Liver (tissue), 8 donors: ENCODE measurements at regions not wholly inside any gene's neighbourhood (a gene's known extent, or its start where the extent isn't known, plus 50 kb on each side); places are given as distances from the start of the nearest gene placed in this dataset.

Source experiments
- DNase-seq: peaks from one replicate; pipeline ENCODE4 v3.0.0-alpha.2; 2017; ENCODE audit warnings: low spot score
- H3K27ac ChIP-seq, 2 donors: one replicate each; pipeline ENCODE4 v1.7.0; 2013; ENCODE audit warnings: inconsistent platforms in 2 of 2, low read length in 2 of 2, control low read depth in 1 of 2, low read depth in 1 of 2, mild to moderate bottlenecking in 1 of 2
- H3K27me3 ChIP-seq, 4 donors: one replicate each; pipeline versions ENCODE4 v1.6.1 to v1.7.0; 2013; ENCODE audit warnings: low read length in 3 of 4, inconsistent platforms in 1 of 4, mild to moderate bottlenecking in 1 of 4, moderate library complexity in 1 of 4; ENCODE audit not compliant: control insufficient read depth in 4 of 4, insufficient read depth in 4 of 4
- H3K36me3 ChIP-seq, 4 donors: one replicate each; pipeline versions ENCODE4 v1.6.1 to v1.7.0; 2013; ENCODE audit warnings: low read length in 3 of 4, mild to moderate bottlenecking in 3 of 4, low read depth in 1 of 4, moderate library complexity in 1 of 4; ENCODE audit not compliant: control insufficient read depth in 4 of 4, insufficient read depth in 3 of 4
- H3K4me1 ChIP-seq, 4 donors: one replicate each; pipeline versions ENCODE4 v1.6.1 to v1.7.0; 2013; ENCODE audit warnings: low read length in 3 of 4, mild to moderate bottlenecking in 3 of 4, moderate library complexity in 1 of 4; ENCODE audit not compliant: control insufficient read depth in 4 of 4, insufficient read depth in 4 of 4
- H3K4me3 ChIP-seq, 3 donors: one replicate each; pipeline versions ENCODE4 v1.6.1 to v1.7.0; 2013; ENCODE audit warnings: low read length in 3 of 3, control low read depth in 1 of 3, low read depth in 1 of 3, mild to moderate bottlenecking in 1 of 3
- H3K9ac ChIP-seq, 2 donors: one replicate each; pipeline ENCODE4 v1.7.0; 2013; ENCODE audit warnings: low read length in 2 of 2, mild to moderate bottlenecking in 2 of 2, moderate library complexity in 2 of 2, control low read depth in 1 of 2, low read depth in 1 of 2
- H3K9me3 ChIP-seq, 4 donors: one replicate each; pipeline versions ENCODE4 v1.6.1 to v1.7.0; 2013; ENCODE audit warnings: low read length in 3 of 4; ENCODE audit not compliant: control insufficient read depth in 4 of 4
- ATF3 ChIP-seq: IDR thresholded peaks from 2 replicates; pipeline ENCODE4 v1.6.1; 2016; ENCODE audit warnings: antibody characterized with exemption
- CTCF ChIP-seq: fragments of 150-350 bp; IDR thresholded peaks from 2 replicates; pipeline ENCODE4 v1.5.1; 2017; ENCODE audit warnings: improper control_type of control experiment, low read depth, low read length; ENCODE audit not compliant: missing input control
- EGR1 ChIP-seq, 2 donors: IDR thresholded peaks; 2 replicates each; pipeline ENCODE4 v1.6.1; 2016 to 2018; ENCODE audit warnings: antibody characterized with exemption in 2 of 2, low read depth in 2 of 2
- FOXA1 ChIP-seq: IDR thresholded peaks from 2 replicates; pipeline ENCODE4 v1.6.1; 2016; ENCODE audit warnings: antibody characterized with exemption
- FOXA2 ChIP-seq: IDR thresholded peaks from 2 replicates; pipeline ENCODE4 v1.6.1; 2016; ENCODE audit warnings: antibody characterized with exemption
- GABPA ChIP-seq, 2 donors: IDR thresholded peaks in 1 of 2; conservative IDR thresholded peaks in 1 of 2; 2 replicates each; pipeline ENCODE4 v1.6.1; 2016; ENCODE audit warnings: antibody characterized with exemption in 2 of 2, mild to moderate bottlenecking in 1 of 2, moderate library complexity in 1 of 2
- HNF4A ChIP-seq, 2 donors: conservative IDR thresholded peaks; 2 replicates each; pipeline ENCODE4 v1.6.1; 2016; ENCODE audit warnings: antibody characterized with exemption in 2 of 2, mild to moderate bottlenecking in 2 of 2
- HNF4G ChIP-seq: IDR thresholded peaks from 2 replicates; pipeline ENCODE4 v1.6.1; 2016; ENCODE audit warnings: antibody characterized with exemption
- JUND ChIP-seq, 2 donors: IDR thresholded peaks; 2 replicates each; pipeline ENCODE4 v1.6.1; 2016; ENCODE audit warnings: antibody characterized with exemption in 2 of 2
- MAX ChIP-seq: IDR thresholded peaks from 2 replicates; pipeline ENCODE4 v1.6.1; 2016; ENCODE audit warnings: antibody characterized with exemption
- NR2F2 ChIP-seq: IDR thresholded peaks from 2 replicates; pipeline ENCODE4 v1.6.1; 2016; ENCODE audit warnings: antibody characterized with exemption
- RAD21 ChIP-seq, 2 donors: IDR thresholded peaks; 2 replicates each; pipeline ENCODE4 v1.6.1; 2016; ENCODE audit warnings: antibody characterized with exemption in 2 of 2, mild to moderate bottlenecking in 2 of 2
- REST ChIP-seq: IDR thresholded peaks from 2 replicates; pipeline ENCODE4 v1.6.1; 2016; ENCODE audit warnings: antibody characterized with exemption, mild to moderate bottlenecking
- RXRA ChIP-seq, 2 donors: IDR thresholded peaks; 2 replicates each; pipeline ENCODE4 v1.6.1; 2017 to 2018; ENCODE audit warnings: antibody characterized with exemption in 2 of 2, mild to moderate bottlenecking in 1 of 2
- SP1 ChIP-seq: IDR thresholded peaks from 2 replicates; pipeline ENCODE4 v1.6.1; 2018; ENCODE audit warnings: antibody characterized with exemption, mild to moderate bottlenecking
- TAF1 ChIP-seq: conservative IDR thresholded peaks from 2 replicates; pipeline ENCODE4 v1.6.1; 2016; ENCODE audit warnings: antibody characterized with exemption, mild to moderate bottlenecking
- YY1 ChIP-seq: IDR thresholded peaks from 2 replicates; pipeline ENCODE4 v1.6.1; 2016; ENCODE audit warnings: antibody characterized with exemption, mild to moderate bottlenecking
- ZBTB33 ChIP-seq: IDR thresholded peaks from 2 replicates; pipeline ENCODE4 v1.6.1; 2016; ENCODE audit warnings: antibody characterized with exemption
- WGBS: extraction: QIAGEN DNeasy Blood & Tissue Kit; methylation state at CpG from one replicate; pipeline ENCODE4 v1.1.7; 2013; 5-methylcytosine and 5-hydroxymethylcytosine counted together
- donor health status: healthy.
- donor health status: healthy.
- donor health status: healthy.
- donor health status: healthy.
- donor health status: healthy.

- Histone ChIP-seq H3K9ac (no peak overlapping the region), H3K27ac (no peak overlapping the region), H3K4me1 (no peaks in the 10 kb centered on the region), H3K9me3 (peaks cover 1 to 9% (median 2%) of the 10 kb centered on the region in 4 donors), H3K36me3 (no peaks in the 10 kb centered on the region), H3K4me3 (no peak overlapping the region), H3K27me3 (no peaks in the 10 kb centered on the region)
- DNase-seq = no peak
- WGBS = 81% methylated on average over 5 of the region's 5 CpGs
- TF ChIP-seq REST (no peak), EGR1 (IDR thresholded peaks at IDR 0.05; ENCODE audit: low read depth in 2 of 2) (no peak), MAX (no peak), JUND (IDR thresholded peaks at IDR 0.05) (no peak), GABPA (IDR thresholded peaks at IDR 0.05 in 1 of 2, conservative IDR thresholded peaks at IDR 0.05 in 1 of 2) (no peak), FOXA1 (no peak), ATF3 (no peak), RAD21 (IDR thresholded peaks at IDR 0.05) (no peak), HNF4A (conservative IDR thresholded peaks at IDR 0.05) (no peak), SP1 (no peak), YY1 (no peak), RXRA (IDR thresholded peaks at IDR 0.05) (no peak), ZBTB33 (no peak), CTCF (no peak), TAF1 (no peak), HNF4G (no peak), NR2F2 (no peak), FOXA2 (no peak)
Observed at GRCh38 chr3:72281551-72281950, 496.6 kb upstream of the PROK2 start.
